KMS-11 (cell line): ENCODE measurements at regions not wholly inside any gene's neighbourhood (a gene's known extent, or its start where the extent isn't known, plus 50 kb on each side); places are given as distances from the start of the nearest gene placed in this dataset.

Experiments
- H2AFZ ChIP-seq: fragments of 200-600 bp; sonication (generic); 2 replicates; pipeline ENCODE4 v1.6.1; 2016; ENCODE audit warnings: antibody characterized with exemption, mixed run types, low read depth
- H3K27ac ChIP-seq: fragments of 200-600 bp; sonication (generic); 2 replicates; pipeline ENCODE4 v1.6.1; 2016; ENCODE audit warnings: mild to moderate bottlenecking, mixed run types
- H3K27me3 ChIP-seq: fragments of 200-600 bp; sonication (generic); 2 replicates; pipeline ENCODE4 v1.6.1; 2017; ENCODE audit warnings: mild to moderate bottlenecking, low read depth, mixed run types, moderate library complexity; ENCODE audit not compliant: insufficient read depth
- H3K36me3 ChIP-seq: fragments of 200-600 bp; sonication (generic); 2 replicates; pipeline ENCODE4 v1.6.1; 2017; ENCODE audit warnings: mild to moderate bottlenecking, mixed run types; ENCODE audit not compliant: insufficient read depth
- H3K4me1 ChIP-seq: fragments of 200-600 bp; sonication (generic); 2 replicates; pipeline ENCODE4 v1.6.1; 2016; ENCODE audit warnings: mild to moderate bottlenecking, low read depth, mixed run types; ENCODE audit not compliant: poor library complexity, severe bottlenecking
- H3K4me2 ChIP-seq: fragments of 200-600 bp; sonication (generic); 2 replicates; pipeline ENCODE4 v1.7.0; 2016; ENCODE audit warnings: mild to moderate bottlenecking, mixed run types
- H3K4me3 ChIP-seq: fragments of 200-600 bp; sonication (generic); IDR thresholded peaks from 2 replicates; pipeline ENCODE4 v1.6.1; 2017; ENCODE audit warnings: low read depth, low read length, mixed read lengths; ENCODE audit not compliant: insufficient read depth
- H3K79me2 ChIP-seq: fragments of 200-600 bp; sonication (generic); 2 replicates; pipeline ENCODE4 v1.6.1; 2016; ENCODE audit warnings: low read depth, mixed run types; ENCODE audit not compliant: insufficient read depth
- H3K9ac ChIP-seq: fragments of 200-600 bp; sonication (generic); 2 replicates; pipeline ENCODE4 v1.6.1; 2016; ENCODE audit warnings: mild to moderate bottlenecking, mixed run types
- H4K20me1 ChIP-seq: fragments of 200-600 bp; sonication (generic); 2 replicates; pipeline ENCODE4 v1.6.1; 2016; ENCODE audit warnings: mild to moderate bottlenecking, mixed run types; ENCODE audit not compliant: insufficient read depth
- TF ChIP-seq, protein P1 (sequence below): fragments of 200-600 bp; sonication (generic); conservative IDR thresholded peaks from 2 replicates; pipeline ENCODE4 v1.6.1; 2017; ENCODE audit warnings: low read depth, mild to moderate bottlenecking, antibody characterized with exemption, low read length, moderate library complexity, mixed read lengths

GRCh38 chr15:62477929-62478328 is 312.8 kb upstream of the C2CD4B start:
- no peak overlapping the region for H3K4me2 ChIP-seq
- no peaks in the 10 kb centered on the region for H3K36me3 ChIP-seq
- H3K4me1 ChIP-seq: peaks cover 10% of the 10 kb centered on the region
- no peak overlapping the region for H3K9ac ChIP-seq
- no peak overlapping the region for H2AFZ ChIP-seq
- H3K27ac ChIP-seq: no peak overlapping the region
- no peak overlapping the region for H3K4me3 ChIP-seq
- TF ChIP-seq, protein P1, sequence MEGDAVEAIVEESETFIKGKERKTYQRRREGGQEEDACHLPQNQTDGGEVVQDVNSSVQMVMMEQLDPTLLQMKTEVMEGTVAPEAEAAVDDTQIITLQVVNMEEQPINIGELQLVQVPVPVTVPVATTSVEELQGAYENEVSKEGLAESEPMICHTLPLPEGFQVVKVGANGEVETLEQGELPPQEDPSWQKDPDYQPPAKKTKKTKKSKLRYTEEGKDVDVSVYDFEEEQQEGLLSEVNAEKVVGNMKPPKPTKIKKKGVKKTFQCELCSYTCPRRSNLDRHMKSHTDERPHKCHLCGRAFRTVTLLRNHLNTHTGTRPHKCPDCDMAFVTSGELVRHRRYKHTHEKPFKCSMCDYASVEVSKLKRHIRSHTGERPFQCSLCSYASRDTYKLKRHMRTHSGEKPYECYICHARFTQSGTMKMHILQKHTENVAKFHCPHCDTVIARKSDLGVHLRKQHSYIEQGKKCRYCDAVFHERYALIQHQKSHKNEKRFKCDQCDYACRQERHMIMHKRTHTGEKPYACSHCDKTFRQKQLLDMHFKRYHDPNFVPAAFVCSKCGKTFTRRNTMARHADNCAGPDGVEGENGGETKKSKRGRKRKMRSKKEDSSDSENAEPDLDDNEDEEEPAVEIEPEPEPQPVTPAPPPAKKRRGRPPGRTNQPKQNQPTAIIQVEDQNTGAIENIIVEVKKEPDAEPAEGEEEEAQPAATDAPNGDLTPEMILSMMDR: no peak
- H3K27me3 ChIP-seq: no peaks in the 10 kb centered on the region
- no peaks in the 10 kb centered on the region for H4K20me1 ChIP-seq
- H3K79me2 ChIP-seq: no peaks in the 10 kb centered on the region

DNA sequence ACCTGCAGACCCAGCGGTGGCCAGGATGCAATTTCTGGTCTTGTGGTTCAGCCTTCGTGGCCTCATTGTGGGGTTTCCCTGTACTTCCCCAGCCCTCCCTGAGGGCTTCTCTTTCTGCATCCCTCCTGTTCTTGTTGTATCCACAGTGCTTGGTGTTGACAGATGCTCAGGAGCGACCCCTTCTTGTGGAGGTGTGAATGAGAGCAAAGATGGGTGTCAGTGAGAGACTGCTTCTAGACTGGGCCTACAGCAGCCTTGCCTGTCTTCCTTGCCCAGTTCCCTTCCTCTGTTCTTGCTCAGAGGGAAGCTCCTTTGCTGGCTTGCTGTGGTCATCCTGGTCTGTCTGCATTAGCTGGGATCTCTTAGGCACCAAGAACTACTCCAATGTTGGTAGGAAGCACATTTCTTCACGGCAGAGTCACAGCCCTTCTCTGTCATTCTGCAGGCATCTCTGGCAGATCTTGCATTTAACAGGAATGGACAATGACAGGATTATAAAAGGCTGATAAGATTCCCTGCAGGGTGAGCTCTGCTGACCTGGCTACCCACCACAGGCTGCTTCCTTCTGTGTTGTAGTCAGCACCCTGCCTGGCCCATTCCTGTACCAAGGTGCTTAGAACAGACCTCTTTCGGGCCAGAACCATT is 317.8 kb upstream of the C2CD4B start:
- no peaks in the 10 kb centered on the region for H4K20me1 ChIP-seq
- no peaks in the 10 kb centered on the region for H3K79me2 ChIP-seq
- H3K36me3 ChIP-seq: no peaks in the 10 kb centered on the region
- no peaks in the 10 kb centered on the region for H3K27me3 ChIP-seq
- no peak overlapping the region for H3K4me3 ChIP-seq
- H3K4me2 ChIP-seq: peak overlapping the region; percentile 6; the same call in 1 of the 2 replicates
- H3K4me1 ChIP-seq: peaks cover 11% of the 10 kb centered on the region
- TF ChIP-seq, protein P1: peak; percentile 54
- no peak overlapping the region for H2AFZ ChIP-seq
- H3K27ac ChIP-seq: no peak overlapping the region
- H3K9ac ChIP-seq: no peak overlapping the region

DNA sequence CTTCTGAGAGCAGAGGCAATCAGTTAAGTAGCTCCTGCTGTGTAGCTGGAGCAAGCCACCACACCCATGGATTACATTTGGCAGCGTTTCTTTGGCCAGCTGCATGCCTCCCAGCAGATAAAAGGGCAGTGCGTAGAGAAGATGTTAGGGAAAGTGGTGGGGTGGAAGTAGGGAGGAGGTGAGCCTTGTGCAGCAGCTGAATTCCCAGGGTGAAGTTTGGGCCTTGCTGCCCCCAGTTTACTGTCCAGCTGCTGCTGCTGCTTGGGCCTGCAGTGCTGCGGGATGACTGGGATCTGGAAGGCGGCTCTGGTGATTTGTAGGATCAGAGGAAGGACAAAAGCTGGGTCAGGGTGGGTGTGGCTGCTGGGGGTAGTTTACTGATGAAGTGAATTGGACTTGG is 318.7 kb upstream of the C2CD4B start:
- peaks cover 11% of the 10 kb centered on the region for H3K4me1 ChIP-seq
- no peak overlapping the region for H2AFZ ChIP-seq
- TF ChIP-seq, protein P1: no peak
- no peaks in the 10 kb centered on the region for H3K27me3 ChIP-seq
- no peak overlapping the region for H3K4me2 ChIP-seq
- H3K36me3 ChIP-seq: no peaks in the 10 kb centered on the region
- H3K4me3 ChIP-seq: no peak overlapping the region
- no peak overlapping the region for H3K9ac ChIP-seq
- no peaks in the 10 kb centered on the region for H3K79me2 ChIP-seq
- no peak overlapping the region for H3K27ac ChIP-seq
- no peaks in the 10 kb centered on the region for H4K20me1 ChIP-seq

- H3K27ac ChIP-seq: no peak overlapping the region
- TF ChIP-seq, protein P1: no peak
These were observed 320.2 kb upstream of the C2CD4B start for GRCh38 chr15:62485170-62485720.

More at GRCh38 chr15:62485170-62485720, 320.2 kb upstream of the C2CD4B start:
- H4K20me1 ChIP-seq: no peaks in the 10 kb centered on the region
- H2AFZ ChIP-seq: no peak overlapping the region
- no peaks in the 10 kb centered on the region for H3K36me3 ChIP-seq
- H3K4me3 ChIP-seq: no peak overlapping the region
- H3K27me3 ChIP-seq: no peaks in the 10 kb centered on the region
- peaks cover 11% of the 10 kb centered on the region for H3K4me1 ChIP-seq
- no peak overlapping the region for H3K4me2 ChIP-seq
- H3K9ac ChIP-seq: no peak overlapping the region
- no peaks in the 10 kb centered on the region for H3K79me2 ChIP-seq
